HG02759 (cell line): ENCODE measurements at regions not wholly inside any gene's neighbourhood (a gene's known extent, or its start where the extent isn't known, plus 50 kb on each side); places are given as distances from the start of the nearest gene placed in this dataset.

Experiments used
- ATAC-seq: cut with Tn5 transposase; IDR thresholded peaks from one replicate; pipeline ENCODE4 v1.9.1; 2021; ENCODE audit warnings: mild to moderate bottlenecking, moderate library complexity; ENCODE audit not compliant: unreplicated experiment

- ATAC-seq, result no peak
These were observed 50.6 kb upstream of the SLC45A1 start for GRCh38 chr1:8267307-8267706.

GRCh38 chr1:8266436-8267165, 51.3 kb upstream of the SLC45A1 start:
- no peak for ATAC-seq

GRCh38 chr1:8263791-8264190, 54.1 kb upstream of the SLC45A1 start:
- no peak for ATAC-seq

- no peak for ATAC-seq
These were observed 56.5 kb upstream of the SLC45A1 start for GRCh38 chr1:8261398-8261762.

- no peak for ATAC-seq
These were observed 58.2 kb upstream of the SLC45A1 start for GRCh38 chr1:8259498-8260290.

- no peak for ATAC-seq
These were observed 60.3 kb upstream of the SLC45A1 start for GRCh38 chr1:8257621-8258020.

- no peak for ATAC-seq
These were observed 61.6 kb upstream of the SLC45A1 start for GRCh38 chr1:8256321-8256720.

GRCh38 chr1:8255712-8256111, 62.2 kb upstream of the SLC45A1 start:
- ATAC-seq, result no peak

GRCh38 chr1:8252266-8252951, 65.5 kb upstream of the SLC45A1 start:
- ATAC-seq, result no peak

GRCh38 chr1:8251635-8252034, 66.3 kb upstream of the SLC45A1 start:
- ATAC-seq, result no peak

- no peak for ATAC-seq
These were observed 68.1 kb upstream of the SLC45A1 start for GRCh38 chr1:8249838-8250237.

GRCh38 chr1:8247811-8248436, 70.0 kb upstream of the SLC45A1 start:
- ATAC-seq, result no peak

GRCh38 chr1:8244304-8244703, 73.6 kb upstream of the SLC45A1 start:
- no peak for ATAC-seq

GRCh38 chr1:8242498-8242897, 75.4 kb upstream of the SLC45A1 start:
- ATAC-seq, result no peak

- no peak for ATAC-seq
These were observed 76.4 kb upstream of the SLC45A1 start for GRCh38 chr1:8241417-8242014.

GRCh38 chr1:8239306-8240023, 78.4 kb upstream of the SLC45A1 start:
- ATAC-seq, result no peak

GRCh38 chr1:8239039-8239305, 78.9 kb upstream of the SLC45A1 start:
- no peak for ATAC-seq

GRCh38 chr1:8238141-8239038, 79.5 kb upstream of the SLC45A1 start:
- ATAC-seq, result no peak

- no peak for ATAC-seq
These were observed 85.7 kb upstream of the SLC45A1 start for GRCh38 chr1:8232036-8232757.
